ENCODE measurements at regions not wholly inside any gene's neighbourhood (a gene's known extent, or its start where the extent isn't known, plus 50 kb on each side); places are given as distances from the start of the nearest gene placed in this dataset.

DNA sequence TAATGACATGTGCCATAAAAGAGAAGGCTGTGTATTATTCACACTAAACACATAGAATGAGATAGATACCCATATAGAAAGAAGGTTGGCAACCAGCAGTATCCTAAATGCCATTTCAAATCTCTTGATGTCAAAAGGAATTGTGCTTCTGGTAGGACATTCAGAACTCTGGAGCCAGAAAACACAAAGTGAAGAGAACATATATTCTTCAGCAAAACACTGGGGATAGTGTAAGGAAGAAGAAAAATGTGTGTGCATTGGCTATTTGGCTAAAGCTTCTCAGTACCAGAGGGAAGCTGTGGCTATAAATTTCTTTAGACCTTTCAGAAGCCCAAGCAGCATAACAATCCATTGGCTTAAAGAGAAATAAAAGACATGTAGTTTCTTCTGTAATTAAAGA lies 551.6 kb upstream of the C9orf72 start:
- no peaks in the 10 kb centered on the region for H3K9me3 ChIP-seq (ENCODE audit: control insufficient read depth, insufficient read depth, low read depth, low read length)
- H3K27ac ChIP-seq (ENCODE audit: extremely low read depth, low read depth, low read length): no peak overlapping the region
- CTCF ChIA-PET: no interaction called here
- H3K4me1 ChIP-seq (ENCODE audit: control insufficient read depth, insufficient read depth, low read length): no peaks in the 10 kb centered on the region
- H3K36me3 ChIP-seq (ENCODE audit: control insufficient read depth in 2 of 2, insufficient read depth in 1 of 2, low read length in 2 of 2): no peaks in the 10 kb centered on the region
- POLR2A ChIA-PET: no interaction called here
- H3K4me3 ChIP-seq (ENCODE audit: low read depth, low read length): no peak overlapping the region
- TF ChIP-seq ZNF548 (tag by site-specific recombination; IDR thresholded peaks at IDR 0.05) (no peak), ZNF792 (tag by site-specific recombination; IDR thresholded peaks at IDR 0.05) (no peak), KLF1 (tag by site-specific recombination; IDR thresholded peaks at IDR 0.05) (no peak), ZNF2 (tag by site-specific recombination; IDR thresholded peaks at IDR 0.05) (no peak), ZBTB20 (tag by site-specific recombination; IDR thresholded peaks at IDR 0.05) (no peak), OVOL3 (tag by site-specific recombination; IDR thresholded peaks at IDR 0.05) (no peak), ZNF530 (tag by site-specific recombination; IDR thresholded peaks at IDR 0.05; ENCODE audit: low read depth) (no peak), KLF16 (tag by site-specific recombination; IDR thresholded peaks at IDR 0.05) (no peak), GFI1B (tag by site-specific recombination; IDR thresholded peaks at IDR 0.05) (no peak)
- TF ChIP-seq, protein P1, sequence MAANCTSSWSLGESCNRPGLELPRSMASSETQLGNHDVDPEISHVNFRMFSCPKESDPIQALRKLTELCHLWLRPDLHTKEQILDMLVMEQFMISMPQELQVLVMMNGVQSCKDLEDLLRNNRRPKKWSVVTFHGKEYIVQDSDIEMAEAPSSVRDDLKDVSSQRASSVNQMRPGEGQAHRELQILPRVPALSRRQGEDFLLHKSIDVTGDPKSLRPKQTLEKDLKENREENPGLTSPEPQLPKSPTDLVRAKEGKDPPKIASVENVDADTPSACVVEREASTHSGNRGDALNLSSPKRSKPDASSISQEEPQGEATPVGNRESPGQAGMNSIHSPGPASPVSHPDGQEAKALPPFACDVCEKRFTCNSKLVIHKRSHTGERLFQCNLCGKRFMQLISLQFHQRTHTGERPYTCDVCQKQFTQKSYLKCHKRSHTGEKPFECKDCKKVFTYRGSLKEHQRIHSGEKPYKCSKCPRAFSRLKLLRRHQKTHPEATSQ (tag by site-specific recombination; IDR thresholded peaks at IDR 0.05): no peak
- TF ChIP-seq, protein P2, sequence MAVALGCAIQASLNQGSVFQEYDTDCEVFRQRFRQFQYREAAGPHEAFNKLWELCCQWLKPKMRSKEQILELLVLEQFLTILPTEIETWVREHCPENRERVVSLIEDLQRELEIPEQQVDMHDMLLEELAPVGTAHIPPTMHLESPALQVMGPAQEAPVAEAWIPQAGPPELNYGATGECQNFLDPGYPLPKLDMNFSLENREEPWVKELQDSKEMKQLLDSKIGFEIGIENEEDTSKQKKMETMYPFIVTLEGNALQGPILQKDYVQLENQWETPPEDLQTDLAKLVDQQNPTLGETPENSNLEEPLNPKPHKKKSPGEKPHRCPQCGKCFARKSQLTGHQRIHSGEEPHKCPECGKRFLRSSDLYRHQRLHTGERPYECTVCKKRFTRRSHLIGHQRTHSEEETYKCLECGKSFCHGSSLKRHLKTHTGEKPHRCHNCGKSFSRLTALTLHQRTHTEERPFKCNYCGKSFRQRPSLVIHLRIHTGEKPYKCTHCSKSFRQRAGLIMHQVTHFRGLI (tag by site-specific recombination; IDR thresholded peaks at IDR 0.05): no peak
- TF ChIP-seq, protein P3, sequence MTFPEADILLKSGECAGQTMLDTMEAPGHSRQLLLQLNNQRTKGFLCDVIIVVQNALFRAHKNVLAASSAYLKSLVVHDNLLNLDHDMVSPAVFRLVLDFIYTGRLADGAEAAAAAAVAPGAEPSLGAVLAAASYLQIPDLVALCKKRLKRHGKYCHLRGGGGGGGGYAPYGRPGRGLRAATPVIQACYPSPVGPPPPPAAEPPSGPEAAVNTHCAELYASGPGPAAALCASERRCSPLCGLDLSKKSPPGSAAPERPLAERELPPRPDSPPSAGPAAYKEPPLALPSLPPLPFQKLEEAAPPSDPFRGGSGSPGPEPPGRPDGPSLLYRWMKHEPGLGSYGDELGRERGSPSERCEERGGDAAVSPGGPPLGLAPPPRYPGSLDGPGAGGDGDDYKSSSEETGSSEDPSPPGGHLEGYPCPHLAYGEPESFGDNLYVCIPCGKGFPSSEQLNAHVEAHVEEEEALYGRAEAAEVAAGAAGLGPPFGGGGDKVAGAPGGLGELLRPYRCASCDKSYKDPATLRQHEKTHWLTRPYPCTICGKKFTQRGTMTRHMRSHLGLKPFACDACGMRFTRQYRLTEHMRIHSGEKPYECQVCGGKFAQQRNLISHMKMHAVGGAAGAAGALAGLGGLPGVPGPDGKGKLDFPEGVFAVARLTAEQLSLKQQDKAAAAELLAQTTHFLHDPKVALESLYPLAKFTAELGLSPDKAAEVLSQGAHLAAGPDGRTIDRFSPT (tag by site-specific recombination; IDR thresholded peaks at IDR 0.05): no peak

DNA sequence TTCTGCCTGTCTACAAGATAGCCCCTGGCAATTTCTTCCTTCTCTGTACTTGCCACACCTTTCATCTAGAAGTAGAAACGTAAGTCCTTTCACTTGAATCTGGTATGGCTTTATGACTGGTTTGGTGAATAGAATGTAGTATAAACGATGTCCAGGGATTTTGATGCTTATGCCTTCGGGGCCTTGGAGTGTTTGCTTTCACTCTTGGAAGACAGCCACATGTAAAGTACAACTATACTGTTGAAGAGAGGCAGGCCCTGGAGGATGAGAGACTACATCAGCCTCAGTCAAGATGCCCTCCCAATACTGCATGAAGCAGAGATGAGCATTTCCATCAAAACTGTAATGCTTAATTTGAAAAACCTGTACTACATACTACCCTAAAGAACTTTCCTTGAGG lies 553.8 kb upstream of the C9orf72 start:
- no peaks in the 10 kb centered on the region for H3K4me1 ChIP-seq (ENCODE audit: control insufficient read depth, insufficient read depth, low read length)
- CTCF ChIA-PET: no interaction called here
- no peak overlapping the region for H3K4me3 ChIP-seq (ENCODE audit: low read depth, low read length)
- no peaks in the 10 kb centered on the region for H3K36me3 ChIP-seq (ENCODE audit: control insufficient read depth in 2 of 2, insufficient read depth in 1 of 2, low read length in 2 of 2)
- TF ChIP-seq ZNF510 (tag by site-specific recombination; IDR thresholded peaks at IDR 0.05; ENCODE audit: insufficient replicate concordance) (no peak), ZNF157 (tag by site-specific recombination; IDR thresholded peaks at IDR 0.05) (no peak), ZNF521 (tag by site-specific recombination; IDR thresholded peaks at IDR 0.05) (no peak), ZNF600 (tag by site-specific recombination; IDR thresholded peaks at IDR 0.05) (no peak), SCRT2 (tag by site-specific recombination; IDR thresholded peaks at IDR 0.05) (no peak), MYNN (tag by site-specific recombination; IDR thresholded peaks at IDR 0.05; ENCODE audit: borderline replicate concordance) (no peak), ZNF654 (tag by site-specific recombination; IDR thresholded peaks at IDR 0.05; ENCODE audit: low read depth) (no peak)
- TF ChIP-seq, protein P4, sequence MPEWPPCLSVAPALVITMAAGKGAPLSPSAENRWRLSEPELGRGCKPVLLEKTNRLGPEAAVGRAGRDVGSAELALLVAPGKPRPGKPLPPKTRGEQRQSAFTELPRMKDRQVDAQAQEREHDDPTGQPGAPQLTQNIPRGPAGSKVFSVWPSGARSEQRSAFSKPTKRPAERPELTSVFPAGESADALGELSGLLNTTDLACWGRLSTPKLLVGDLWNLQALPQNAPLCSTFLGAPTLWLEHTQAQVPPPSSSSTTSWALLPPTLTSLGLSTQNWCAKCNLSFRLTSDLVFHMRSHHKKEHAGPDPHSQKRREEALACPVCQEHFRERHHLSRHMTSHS (tag by site-specific recombination; IDR thresholded peaks at IDR 0.05): no peak
- TF ChIP-seq, protein P3 (tag by site-specific recombination; IDR thresholded peaks at IDR 0.05): no peak
- TF ChIP-seq, protein P5, sequence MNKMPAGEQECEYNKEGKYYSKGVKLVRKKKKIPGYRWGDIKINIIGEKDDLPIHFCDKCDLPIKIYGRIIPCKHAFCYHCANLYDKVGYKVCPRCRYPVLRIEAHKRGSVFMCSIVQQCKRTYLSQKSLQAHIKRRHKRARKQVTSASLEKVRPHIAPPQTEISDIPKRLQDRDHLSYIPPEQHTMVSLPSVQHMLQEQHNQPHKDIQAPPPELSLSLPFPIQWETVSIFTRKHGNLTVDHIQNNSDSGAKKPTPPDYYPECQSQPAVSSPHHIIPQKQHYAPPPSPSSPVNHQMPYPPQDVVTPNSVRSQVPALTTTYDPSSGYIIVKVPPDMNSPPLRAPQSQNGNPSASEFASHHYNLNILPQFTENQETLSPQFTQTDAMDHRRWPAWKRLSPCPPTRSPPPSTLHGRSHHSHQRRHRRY (tag by site-specific recombination; IDR thresholded peaks at IDR 0.05): no peak
- no peaks in the 10 kb centered on the region for H3K9me3 ChIP-seq (ENCODE audit: control insufficient read depth, insufficient read depth, low read depth, low read length)
- POLR2A ChIA-PET: no interaction called here
- H3K27ac ChIP-seq (ENCODE audit: extremely low read depth, low read depth, low read length): no peak overlapping the region

Measured in HEK293 (cell line).